ENCODE measurements at regions not wholly inside any gene's neighbourhood (a gene's known extent, or its start where the extent isn't known, plus 50 kb on each side); places are given as distances from the start of the nearest gene placed in this dataset.

DNA sequence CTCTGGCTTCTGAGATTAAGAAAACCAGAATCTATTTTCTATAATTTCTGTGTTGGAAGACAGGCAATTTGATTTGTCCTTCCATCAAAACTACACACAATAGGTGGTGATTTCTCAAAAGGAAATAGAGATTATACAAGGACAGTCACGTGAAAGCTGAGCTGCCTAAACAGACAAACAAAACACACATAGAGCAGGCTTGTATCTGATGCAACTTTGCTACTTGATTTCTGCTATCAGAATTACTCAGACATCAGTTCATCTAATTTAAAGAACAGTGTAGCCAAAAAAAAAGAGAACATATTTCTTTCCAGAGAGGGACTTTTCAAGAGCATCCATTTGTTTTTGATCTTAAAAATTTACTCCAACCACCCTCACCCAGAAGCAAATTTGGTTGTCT, 2128.3 kb upstream of the C9orf72 start:
- TF ChIP-seq, protein P1, sequence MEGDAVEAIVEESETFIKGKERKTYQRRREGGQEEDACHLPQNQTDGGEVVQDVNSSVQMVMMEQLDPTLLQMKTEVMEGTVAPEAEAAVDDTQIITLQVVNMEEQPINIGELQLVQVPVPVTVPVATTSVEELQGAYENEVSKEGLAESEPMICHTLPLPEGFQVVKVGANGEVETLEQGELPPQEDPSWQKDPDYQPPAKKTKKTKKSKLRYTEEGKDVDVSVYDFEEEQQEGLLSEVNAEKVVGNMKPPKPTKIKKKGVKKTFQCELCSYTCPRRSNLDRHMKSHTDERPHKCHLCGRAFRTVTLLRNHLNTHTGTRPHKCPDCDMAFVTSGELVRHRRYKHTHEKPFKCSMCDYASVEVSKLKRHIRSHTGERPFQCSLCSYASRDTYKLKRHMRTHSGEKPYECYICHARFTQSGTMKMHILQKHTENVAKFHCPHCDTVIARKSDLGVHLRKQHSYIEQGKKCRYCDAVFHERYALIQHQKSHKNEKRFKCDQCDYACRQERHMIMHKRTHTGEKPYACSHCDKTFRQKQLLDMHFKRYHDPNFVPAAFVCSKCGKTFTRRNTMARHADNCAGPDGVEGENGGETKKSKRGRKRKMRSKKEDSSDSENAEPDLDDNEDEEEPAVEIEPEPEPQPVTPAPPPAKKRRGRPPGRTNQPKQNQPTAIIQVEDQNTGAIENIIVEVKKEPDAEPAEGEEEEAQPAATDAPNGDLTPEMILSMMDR (conservative IDR thresholded peaks at IDR 0.05) = no peak
- TF ChIP-seq EZH2 (IDR thresholded peaks at IDR 0.05; ENCODE audit: low read depth) = no peak

Data from PC-9 (cell line).